ENCODE measurements at regions not wholly inside any gene's neighbourhood (a gene's known extent, or its start where the extent isn't known, plus 50 kb on each side); places are given as distances from the start of the nearest gene placed in this dataset.

DNA sequence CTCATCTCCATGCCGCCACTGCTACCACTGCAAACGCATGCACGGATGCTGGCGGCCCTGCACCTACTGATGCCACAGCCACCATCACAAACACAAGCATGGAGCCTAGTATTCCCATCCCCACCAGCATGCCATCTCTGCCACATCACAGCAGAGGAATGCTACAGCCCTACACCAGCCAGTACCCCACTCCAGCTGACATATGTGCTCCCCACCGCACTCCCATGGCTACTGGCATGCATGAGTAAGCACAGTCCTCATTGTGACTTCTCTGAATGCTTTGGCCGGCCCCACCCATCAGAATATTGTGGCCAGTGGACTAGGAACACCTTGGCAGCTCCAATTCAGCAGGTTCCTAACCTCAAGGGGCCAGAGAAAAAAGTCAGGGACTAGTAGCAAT is 705.5 kb downstream of the POM121L12 start:
- TF ChIP-seq, protein P1, sequence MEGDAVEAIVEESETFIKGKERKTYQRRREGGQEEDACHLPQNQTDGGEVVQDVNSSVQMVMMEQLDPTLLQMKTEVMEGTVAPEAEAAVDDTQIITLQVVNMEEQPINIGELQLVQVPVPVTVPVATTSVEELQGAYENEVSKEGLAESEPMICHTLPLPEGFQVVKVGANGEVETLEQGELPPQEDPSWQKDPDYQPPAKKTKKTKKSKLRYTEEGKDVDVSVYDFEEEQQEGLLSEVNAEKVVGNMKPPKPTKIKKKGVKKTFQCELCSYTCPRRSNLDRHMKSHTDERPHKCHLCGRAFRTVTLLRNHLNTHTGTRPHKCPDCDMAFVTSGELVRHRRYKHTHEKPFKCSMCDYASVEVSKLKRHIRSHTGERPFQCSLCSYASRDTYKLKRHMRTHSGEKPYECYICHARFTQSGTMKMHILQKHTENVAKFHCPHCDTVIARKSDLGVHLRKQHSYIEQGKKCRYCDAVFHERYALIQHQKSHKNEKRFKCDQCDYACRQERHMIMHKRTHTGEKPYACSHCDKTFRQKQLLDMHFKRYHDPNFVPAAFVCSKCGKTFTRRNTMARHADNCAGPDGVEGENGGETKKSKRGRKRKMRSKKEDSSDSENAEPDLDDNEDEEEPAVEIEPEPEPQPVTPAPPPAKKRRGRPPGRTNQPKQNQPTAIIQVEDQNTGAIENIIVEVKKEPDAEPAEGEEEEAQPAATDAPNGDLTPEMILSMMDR (IDR thresholded peaks at IDR 0.05 in 2 of 3, conservative IDR thresholded peaks at IDR 0.05 in 1 of 3; ENCODE audit: borderline replicate concordance in 1 of 3, insufficient read depth in 1 of 3, low read depth in 2 of 3, low read length in 2 of 3), result no peak
- TF ChIP-seq, protein P2, sequence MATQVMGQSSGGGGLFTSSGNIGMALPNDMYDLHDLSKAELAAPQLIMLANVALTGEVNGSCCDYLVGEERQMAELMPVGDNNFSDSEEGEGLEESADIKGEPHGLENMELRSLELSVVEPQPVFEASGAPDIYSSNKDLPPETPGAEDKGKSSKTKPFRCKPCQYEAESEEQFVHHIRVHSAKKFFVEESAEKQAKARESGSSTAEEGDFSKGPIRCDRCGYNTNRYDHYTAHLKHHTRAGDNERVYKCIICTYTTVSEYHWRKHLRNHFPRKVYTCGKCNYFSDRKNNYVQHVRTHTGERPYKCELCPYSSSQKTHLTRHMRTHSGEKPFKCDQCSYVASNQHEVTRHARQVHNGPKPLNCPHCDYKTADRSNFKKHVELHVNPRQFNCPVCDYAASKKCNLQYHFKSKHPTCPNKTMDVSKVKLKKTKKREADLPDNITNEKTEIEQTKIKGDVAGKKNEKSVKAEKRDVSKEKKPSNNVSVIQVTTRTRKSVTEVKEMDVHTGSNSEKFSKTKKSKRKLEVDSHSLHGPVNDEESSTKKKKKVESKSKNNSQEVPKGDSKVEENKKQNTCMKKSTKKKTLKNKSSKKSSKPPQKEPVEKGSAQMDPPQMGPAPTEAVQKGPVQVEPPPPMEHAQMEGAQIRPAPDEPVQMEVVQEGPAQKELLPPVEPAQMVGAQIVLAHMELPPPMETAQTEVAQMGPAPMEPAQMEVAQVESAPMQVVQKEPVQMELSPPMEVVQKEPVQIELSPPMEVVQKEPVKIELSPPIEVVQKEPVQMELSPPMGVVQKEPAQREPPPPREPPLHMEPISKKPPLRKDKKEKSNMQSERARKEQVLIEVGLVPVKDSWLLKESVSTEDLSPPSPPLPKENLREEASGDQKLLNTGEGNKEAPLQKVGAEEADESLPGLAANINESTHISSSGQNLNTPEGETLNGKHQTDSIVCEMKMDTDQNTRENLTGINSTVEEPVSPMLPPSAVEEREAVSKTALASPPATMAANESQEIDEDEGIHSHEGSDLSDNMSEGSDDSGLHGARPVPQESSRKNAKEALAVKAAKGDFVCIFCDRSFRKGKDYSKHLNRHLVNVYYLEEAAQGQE (IDR thresholded peaks at IDR 0.05; ENCODE audit: low read depth), result no peak
- no peak for TF ChIP-seq POLR2A (IDR thresholded peaks at IDR 0.05; ENCODE audit: borderline replicate concordance, extremely low read depth, insufficient read depth, insufficient read length)
- no peak for TF ChIP-seq JUND (IDR thresholded peaks at IDR 0.05)
- no peak for TF ChIP-seq EZH2phosphoT487 (IDR thresholded peaks at IDR 0.05; ENCODE audit: borderline replicate concordance)
- TF ChIP-seq MAX (IDR thresholded peaks at IDR 0.05), result no peak
- TF ChIP-seq, protein P3, sequence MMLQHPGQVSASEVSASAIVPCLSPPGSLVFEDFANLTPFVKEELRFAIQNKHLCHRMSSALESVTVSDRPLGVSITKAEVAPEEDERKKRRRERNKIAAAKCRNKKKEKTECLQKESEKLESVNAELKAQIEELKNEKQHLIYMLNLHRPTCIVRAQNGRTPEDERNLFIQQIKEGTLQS (IDR thresholded peaks at IDR 0.05), result no peak

Measured in HCT116 (cell line).